T-cell (primary cell): ENCODE measurements at regions not wholly inside any gene's neighbourhood (a gene's known extent, or its start where the extent isn't known, plus 50 kb on each side); places are given as distances from the start of the nearest gene placed in this dataset.
A peak's percentile ranks its signal among the peaks of the same experiment; 100 is the strongest.

Experiments
- ATAC-seq, 4 experiments: fragments of 200-7000 bp in 3 of 4; fragments of 150-1000 bp in 1 of 4; cut with Tn5 transposase; replicated peaks in 1 of 4; 1 replicate in 3 of 4; 2 replicates in 1 of 4; pipeline ENCODE4 v1.10.0; 2021; ENCODE audit warnings: moderate library complexity in 3 of 4, mild to moderate bottlenecking in 2 of 4, moderate number of reproducible peaks in 1 of 4
- CTCF ChIA-PET, 2 donors: fragments of 300-600 bp; sonication (Branson Sonifier 250); formaldehyde crosslinking; loops; one replicate each; lab custom pipeline; 2022; ENCODE audit warnings: antibody characterized with exemption in 2 of 2; lab: Charles Lee
- POLR2A ChIA-PET, 2 donors: fragments of 300-600 bp; sonication (Branson Sonifier 250); formaldehyde crosslinking; loops; one replicate each; lab custom pipeline; 2022; ENCODE audit warnings: antibody characterized with exemption in 2 of 2; lab: Charles Lee
- DNase-seq, 35 experiments: peaks; one replicate each; pipeline versions ENCODE4 v3.0.0 to v3.0.0-alpha.2; 2013 to 2023
- H3K27ac ChIP-seq: one replicate; pipeline ENCODE4 v1.5.1; 2013; ENCODE audit warnings: low read length
- H3K27me3 ChIP-seq, 2 experiments: replicated peaks in 1 of 2; 1 replicate in 1 of 2; 2 replicates in 1 of 2; pipeline versions ENCODE4 v1.6.1 to v1.7.0; 2013; ENCODE audit warnings: low read length in 1 of 2, mixed read lengths in 1 of 2; ENCODE audit not compliant: control insufficient read depth in 2 of 2, insufficient read depth in 2 of 2; ENCODE audit errors: extremely low read depth in 1 of 2
- H3K36me3 ChIP-seq, 2 donors: 1 replicate in 1 of 2; 2 replicates in 1 of 2; pipeline versions ENCODE4 v1.6.1 to v1.7.0; 2013; ENCODE audit warnings: low read length in 1 of 2; ENCODE audit not compliant: control insufficient read depth in 2 of 2, insufficient read depth in 1 of 2; ENCODE audit errors: extremely low read depth in 1 of 2
- H3K4me1 ChIP-seq, 2 experiments: 1 replicate in 1 of 2; 2 replicates in 1 of 2; pipeline versions ENCODE4 v1.6.1 to v1.7.0; 2013; ENCODE audit warnings: low read length in 2 of 2, mixed read lengths in 1 of 2; ENCODE audit not compliant: insufficient read depth in 2 of 2, control insufficient read depth in 1 of 2; ENCODE audit errors: extremely low read depth in 1 of 2
- H3K4me3 ChIP-seq, 2 donors: 1 replicate in 1 of 2; 2 replicates in 1 of 2; pipeline versions ENCODE4 v1.5.1 to v1.7.0; 2013; ENCODE audit warnings: mild to moderate bottlenecking in 2 of 2, low read length in 1 of 2, moderate library complexity in 1 of 2; ENCODE audit not compliant: control insufficient read depth in 1 of 2; ENCODE audit errors: extremely low read depth in 1 of 2
- H3K9me3 ChIP-seq: 2 replicates; pipeline ENCODE4 v1.7.0; 2013
- H3K27ac Mint-ChIP-seq, 2 donors: one replicate each; pipeline ENCODE4 v1.8.0; 2020 to 2021; ENCODE audit warnings: mild to moderate bottlenecking in 2 of 2, mixed read lengths in 2 of 2
- H3K27me3 Mint-ChIP-seq, 2 donors: one replicate each; pipeline ENCODE4 v1.8.0; 2021 to 2022; ENCODE audit warnings: mixed read lengths in 2 of 2
- H3K36me3 Mint-ChIP-seq: one replicate; pipeline ENCODE4 v1.8.0; 2021; ENCODE audit warnings: mixed read lengths
- H3K4me1 Mint-ChIP-seq, 3 donors: one replicate each; pipeline ENCODE4 v1.8.0; 2020 to 2022; ENCODE audit warnings: mixed read lengths in 3 of 3, mild to moderate bottlenecking in 1 of 3
- H3K4me3 Mint-ChIP-seq, 3 donors: one replicate each; pipeline ENCODE4 v1.8.0; 2020 to 2022; ENCODE audit warnings: mild to moderate bottlenecking in 3 of 3, mixed read lengths in 3 of 3, moderate library complexity in 3 of 3
- H3K9me3 Mint-ChIP-seq, 3 donors: one replicate each; pipeline ENCODE4 v1.8.0; 2020 to 2022; ENCODE audit warnings: mixed read lengths in 3 of 3
- WGBS: methylation state at CpG from one replicate; pipeline ENCODE4 v1.1.5; 2013; ENCODE audit warnings: missing lambda C conversion rate; ENCODE audit not compliant: insufficient coverage; 5-methylcytosine and 5-hydroxymethylcytosine counted together

DNA sequence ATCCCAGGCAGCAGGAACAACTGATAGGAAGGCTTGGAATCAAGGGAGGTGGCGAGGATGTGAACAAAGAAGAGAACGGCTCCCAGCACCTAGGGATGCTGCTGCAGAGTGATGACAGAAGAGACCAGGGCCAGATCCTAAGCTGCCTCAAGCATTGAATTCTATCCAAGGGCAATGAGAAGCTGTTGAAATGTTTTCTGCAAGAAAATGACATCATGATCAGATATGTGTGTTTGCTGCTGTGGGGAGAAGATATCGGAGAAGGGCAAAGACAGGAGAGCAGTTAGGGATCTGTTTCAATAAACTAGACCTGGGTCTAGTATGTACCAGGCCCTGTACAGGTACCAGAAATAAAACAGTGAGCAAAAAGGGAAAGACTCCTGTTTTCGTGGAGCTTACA is 194.7 kb upstream of the RAB4A start:
- Histone ChIP-seq H3K27ac (no peak overlapping the region), H3K36me3 (no peaks in the 10 kb centered on the region), H3K27me3 (no peaks in the 10 kb centered on the region), H3K4me3 (no peak overlapping the region), H3K9me3 (no peaks in the 10 kb centered on the region), H3K4me1 (peaks cover 2 to 10% of the 10 kb centered on the region in 2 experiments)
- ATAC-seq (no peak), DNase-seq (no peak)
- 52% methylated on average over 3 of the region's 4 CpGs for WGBS
- Mint-ChIP-seq H3K4me3 (no peak overlapping the region), H3K4me1 (peaks cover 0 to 18% (median 9%) of the 10 kb centered on the region in 3 donors), H3K27ac (no peak overlapping the region), H3K36me3 (no peaks in the 10 kb centered on the region), H3K9me3 (no peaks in the 10 kb centered on the region), H3K27me3 (no peaks in the 10 kb centered on the region)
- ChIA-PET POLR2A (no interaction called here), CTCF (interaction anchor here in 1 of 2 donors (0.8 kb wide), 1 partner anchor 79 kb away, joined by 3 read pairs; no protein-coding TSS in a partner anchor)

DNA sequence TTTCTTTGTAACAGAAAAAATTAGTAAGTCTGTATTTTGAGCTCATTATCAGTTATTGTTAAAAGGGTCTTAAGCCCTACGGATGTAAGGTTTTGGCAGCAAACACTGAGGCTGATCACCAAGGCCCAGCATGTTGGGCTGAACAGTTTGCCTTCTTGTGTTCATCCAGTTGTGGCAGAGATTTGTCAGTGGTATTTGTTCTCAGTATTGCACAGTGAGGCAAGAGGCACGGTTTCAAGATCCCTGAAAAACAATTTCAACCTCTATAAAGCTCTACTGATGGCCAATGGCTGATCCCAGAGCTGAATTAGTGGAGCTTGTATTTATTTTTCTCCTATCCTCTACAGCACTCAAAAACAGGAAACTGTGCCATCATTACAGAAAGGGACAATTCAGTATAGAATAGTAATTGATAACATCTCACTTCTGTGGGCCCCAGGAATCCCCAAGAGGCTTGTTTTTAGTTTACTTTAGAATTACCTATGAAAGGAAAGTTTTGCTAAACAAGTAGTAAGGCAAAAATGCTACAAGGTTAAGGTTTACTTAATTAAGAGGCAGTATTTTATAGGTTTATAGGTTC is 191.8 kb upstream of the RAB4A start:
- Mint-ChIP-seq H3K4me3 (no peak overlapping the region), H3K36me3 (peaks cover 12% of the 10 kb centered on the region), H3K4me1 (peaks cover 0 to 18% (median 9%) of the 10 kb centered on the region in 3 donors), H3K27ac (peak overlapping the region in 1 of 2 donors; percentile 52), H3K27me3 (no peaks in the 10 kb centered on the region), H3K9me3 (peaks cover 11 to 27% (median 14%) of the 10 kb centered on the region in 3 donors)
- ATAC-seq = no peak
- POLR2A ChIA-PET = no interaction called here
- Histone ChIP-seq H3K27me3 (no peaks in the 10 kb centered on the region), H3K4me1 (peaks cover 2 to 5% of the 10 kb centered on the region in 2 experiments), H3K36me3 (no peaks in the 10 kb centered on the region), H3K9me3 (no peaks in the 10 kb centered on the region), H3K4me3 (no peak overlapping the region), H3K27ac (no peak overlapping the region)
- 100% methylated on average over 1 of the region's 2 CpGs for WGBS
- DNase-seq = no peak
- CTCF ChIA-PET = no interaction called here

DNA sequence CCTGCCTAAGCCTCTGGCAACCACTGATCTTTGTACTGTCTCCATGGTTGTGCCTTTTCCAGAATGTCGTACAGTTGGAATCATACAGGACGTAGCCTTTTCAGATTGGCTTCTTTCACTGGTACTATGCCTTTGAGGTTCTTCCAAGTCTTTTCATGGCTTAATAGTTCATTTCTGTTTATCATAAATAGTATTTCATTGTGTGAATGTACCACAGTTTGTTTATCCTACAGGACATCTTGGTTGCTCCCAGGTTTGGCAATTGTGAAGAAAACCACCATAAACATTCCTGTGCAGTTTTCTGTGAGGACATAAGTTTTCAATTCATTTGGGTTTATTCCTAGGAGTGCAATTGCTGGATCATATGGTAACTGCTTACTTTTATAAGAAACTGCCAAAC is 190.6 kb upstream of the RAB4A start:
- H3K4me3 Mint-ChIP-seq = no peak overlapping the region
- H3K4me3 ChIP-seq = no peak overlapping the region
- ATAC-seq = no peak
- no peak overlapping the region for H3K27ac ChIP-seq
- peaks cover 0 to 18% (median 9%) of the 10 kb centered on the region in 3 donors for H3K4me1 Mint-ChIP-seq
- peaks cover 2 to 5% of the 10 kb centered on the region in 2 experiments for H3K4me1 ChIP-seq
- CTCF ChIA-PET = no interaction called here
- H3K36me3 Mint-ChIP-seq = peaks cover 12% of the 10 kb centered on the region
- no peak overlapping the region for H3K27ac Mint-ChIP-seq
- no peaks in the 10 kb centered on the region for H3K9me3 ChIP-seq
- DNase-seq = no peak
- POLR2A ChIA-PET = interaction anchor here in 1 of 2 donors (0.7 kb wide), 1 partner anchor 201 kb away, joined by 4 read pairs; no protein-coding TSS in a partner anchor
- no peaks in the 10 kb centered on the region for H3K27me3 Mint-ChIP-seq
- H3K36me3 ChIP-seq = no peaks in the 10 kb centered on the region
- H3K9me3 Mint-ChIP-seq = peaks cover 11 to 27% (median 14%) of the 10 kb centered on the region in 3 donors
- WGBS = no CpG with 5 or more reads among the region's 2 CpGs
- H3K27me3 ChIP-seq = no peaks in the 10 kb centered on the region

DNA sequence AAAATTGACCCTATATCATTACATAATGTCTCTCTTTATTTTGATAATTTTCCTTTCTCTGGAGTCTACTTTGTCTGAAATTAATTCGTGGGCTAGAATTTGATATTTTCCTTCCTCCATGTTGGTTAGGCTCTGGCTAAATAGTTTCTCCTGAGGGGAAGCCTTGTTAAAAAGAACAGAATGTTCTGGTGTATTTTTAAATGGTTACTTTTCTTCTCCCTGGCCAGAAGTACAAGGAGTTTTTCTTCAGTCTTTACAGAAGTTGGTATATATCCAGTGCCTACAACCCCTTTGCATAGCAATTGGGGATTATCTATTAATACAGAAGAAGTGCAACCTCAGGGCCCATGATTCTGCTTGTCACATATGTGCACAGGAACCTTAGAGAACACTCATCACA is 185.6 kb upstream of the RAB4A start:
- Mint-ChIP-seq H3K36me3 (peaks cover 12% of the 10 kb centered on the region), H3K4me3 (no peak overlapping the region), H3K4me1 (peaks cover 0 to 1% (median 0%) of the 10 kb centered on the region in 3 donors), H3K27me3 (peaks cover 3 to 4% of the 10 kb centered on the region in 2 donors), H3K27ac (no peak overlapping the region), H3K9me3 (peaks cover 11 to 27% (median 14%) of the 10 kb centered on the region in 3 donors)
- CTCF ChIA-PET = no interaction called here
- no peaks in the 10 kb centered on the region for H3K9me3 ChIP-seq
- ATAC-seq (no peak), DNase-seq (no peak)
- no peak overlapping the region for H3K4me3 ChIP-seq
- no peaks in the 10 kb centered on the region for H3K36me3 ChIP-seq
- no CpG with 5 or more reads among the region's 1 CpG for WGBS
- H3K27me3 ChIP-seq = peaks cover 0 to 20% of the 10 kb centered on the region in 2 experiments
- POLR2A ChIA-PET = no interaction called here
- no peaks in the 10 kb centered on the region for H3K4me1 ChIP-seq
- H3K27ac ChIP-seq = no peak overlapping the region

- POLR2A ChIA-PET = no interaction called here
- peaks cover 11 to 27% (median 14%) of the 10 kb centered on the region in 3 donors for H3K9me3 Mint-ChIP-seq
- no peaks in the 10 kb centered on the region for H3K4me1 Mint-ChIP-seq
- H3K36me3 ChIP-seq = no peaks in the 10 kb centered on the region
- peaks cover 0 to 20% of the 10 kb centered on the region in 2 experiments for H3K27me3 ChIP-seq
- CTCF ChIA-PET = no interaction called here
- no peak overlapping the region for H3K4me3 ChIP-seq
- no peak overlapping the region for H3K4me3 Mint-ChIP-seq
- no peak overlapping the region for H3K27ac Mint-ChIP-seq
- H3K4me1 ChIP-seq = no peaks in the 10 kb centered on the region
- ATAC-seq = no peak
- no peak overlapping the region for H3K27ac ChIP-seq
- H3K36me3 Mint-ChIP-seq = peaks cover 12% of the 10 kb centered on the region
- peaks cover 4 to 5% of the 10 kb centered on the region in 2 donors for H3K27me3 Mint-ChIP-seq
- no peak for DNase-seq
- H3K9me3 ChIP-seq = no peaks in the 10 kb centered on the region
Measured at GRCh38 chr1:229086091-229086490, 184.8 kb upstream of the RAB4A start.

DNA sequence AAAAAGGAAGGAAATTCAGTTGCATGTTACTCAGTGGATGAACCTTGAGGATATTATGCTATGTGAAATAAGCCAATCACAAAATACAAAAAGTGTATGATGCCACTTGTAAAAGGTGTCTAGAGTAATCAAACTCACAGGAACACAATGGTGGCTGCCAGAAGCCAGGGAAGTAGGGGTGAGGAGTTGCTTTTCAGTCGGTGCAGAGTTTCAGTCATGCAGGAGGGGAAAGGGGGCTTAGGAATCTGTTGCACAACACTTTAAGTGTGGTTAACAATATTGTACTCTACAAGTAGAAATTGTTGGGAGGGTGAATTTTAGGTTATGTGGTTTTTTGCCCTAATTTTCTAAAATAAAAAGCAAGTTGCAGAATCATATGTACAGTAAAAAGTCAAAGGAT is 184.2 kb upstream of the RAB4A start:
- ATAC-seq (no peak), DNase-seq (no peak)
- Mint-ChIP-seq H3K36me3 (peaks cover 12% of the 10 kb centered on the region), H3K4me1 (no peaks in the 10 kb centered on the region), H3K27ac (no peak overlapping the region), H3K4me3 (no peak overlapping the region), H3K27me3 (peaks cover 4 to 5% of the 10 kb centered on the region in 2 donors), H3K9me3 (peaks cover 11 to 23% (median 13%) of the 10 kb centered on the region in 3 donors)
- ChIA-PET CTCF (no interaction called here), POLR2A (no interaction called here)
- no CpG with 5 or more reads among the region's 1 CpG for WGBS
- Histone ChIP-seq H3K36me3 (no peaks in the 10 kb centered on the region), H3K4me3 (no peak overlapping the region), H3K4me1 (no peaks in the 10 kb centered on the region), H3K27ac (no peak overlapping the region), H3K27me3 (peaks cover 0 to 20% of the 10 kb centered on the region in 2 experiments), H3K9me3 (no peaks in the 10 kb centered on the region)
